ENCODE measurements at regions not wholly inside any gene's neighbourhood (a gene's known extent, or its start where the extent isn't known, plus 50 kb on each side); places are given as distances from the start of the nearest gene placed in this dataset.
A peak's percentile ranks its signal among the peaks of the same experiment; 100 is the strongest.

DNA sequence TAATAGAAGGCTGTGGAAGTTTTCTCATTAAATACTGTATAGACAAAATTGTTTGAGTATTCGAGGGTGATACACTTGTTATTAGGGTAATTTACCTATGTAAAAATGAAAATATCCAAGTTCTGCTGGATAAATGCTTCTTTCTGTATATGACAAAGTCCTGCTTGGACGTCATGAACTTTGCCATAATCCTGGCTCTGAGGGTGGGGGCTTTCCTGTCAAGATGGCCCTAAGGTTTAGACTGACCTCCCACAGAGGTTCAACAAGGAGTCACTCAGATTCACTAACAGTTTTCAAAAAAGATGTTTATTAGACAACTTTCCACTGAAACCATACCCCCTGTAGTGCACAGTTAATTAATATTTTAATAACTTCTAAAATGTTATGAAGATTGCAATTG lies 52.5 kb upstream of the NABP1 start:
- H3K27me3 ChIP-seq (ENCODE audit: insufficient read depth, low read length), result no peaks in the 10 kb centered on the region
- peaks cover 45 to 89% (median 68%) of the 10 kb centered on the region in 4 donors for H3K4me1 Mint-ChIP-seq
- peak overlapping the region; percentile 77 to 97 (median 91) for H3K27ac Mint-ChIP-seq
- H3K9me3 Mint-ChIP-seq, result peaks cover 0 to 1% (median 0%) of the 10 kb centered on the region in 8 donors
- ChIA-PET CTCF (ENCODE audit: partially characterized antibody) (interaction anchor here (1.0 to 4.4 kb wide), 8 partner anchors 8 to 59 kb away, joined by 3 to 23 read pairs (median 4); no protein-coding TSS in a partner anchor), POLR2A (ENCODE audit: partially characterized antibody) (interaction anchor here (0.9 to 17.9 kb wide), 4 partner anchors 9 to 55 kb away, joined by 3 to 602 read pairs (median 10); partner anchors contain the start of gene NABP1)
- H3K4me3 Mint-ChIP-seq, result peak overlapping the region in 6 of 8 donors; percentile 4 to 68 (median 56)
- no peaks in the 10 kb centered on the region for H3K9me3 ChIP-seq (ENCODE audit: control insufficient read depth in 1 of 2, low read length in 2 of 2)
- H3K27ac ChIP-seq (ENCODE audit: low read depth, low read length), result peak overlapping the region; percentile 48
- intact Hi-C loops (cut with micrococcal nuclease), result loop anchor here (1.0 kb wide), 2 partner anchors 8 to 55 kb away; no protein-coding TSS in a partner anchor
- no peaks in the 10 kb centered on the region for H3K36me3 ChIP-seq (ENCODE audit: insufficient read depth, low read length)
- no peaks in the 10 kb centered on the region for H3K27me3 Mint-ChIP-seq
- no peak overlapping the region for H3K4me3 ChIP-seq (ENCODE audit: low read length in 2 of 2)
- H3K4me1 ChIP-seq (ENCODE audit: insufficient read depth, low read length), result peaks cover 71% of the 10 kb centered on the region
- H3K36me3 Mint-ChIP-seq, result peaks cover 0 to 3% of the 10 kb centered on the region in 2 donors
- no peak for DNase-seq

GRCh38 chr2:191626497-191627151 lies 51.3 kb upstream of the NABP1 start:
- Mint-ChIP-seq H3K4me3 (no peak overlapping the region), H3K9me3 (peaks cover 0 to 1% (median 0%) of the 10 kb centered on the region in 8 donors), H3K4me1 (peaks cover 40 to 91% (median 66%) of the 10 kb centered on the region in 4 donors), H3K36me3 (no peaks in the 10 kb centered on the region), H3K27ac (peak overlapping the region in 5 of 7 donors; percentile 14 to 96 (median 86)), H3K27me3 (no peaks in the 10 kb centered on the region)
- Histone ChIP-seq H3K4me1 (ENCODE audit: insufficient read depth, low read length) (peaks cover 68% of the 10 kb centered on the region), H3K27me3 (ENCODE audit: insufficient read depth, low read length) (no peaks in the 10 kb centered on the region), H3K36me3 (ENCODE audit: insufficient read depth, low read length) (no peaks in the 10 kb centered on the region), H3K4me3 (ENCODE audit: low read length in 2 of 2) (no peak overlapping the region), H3K27ac (ENCODE audit: low read depth, low read length) (no peak overlapping the region), H3K9me3 (ENCODE audit: control insufficient read depth in 1 of 2, low read length in 2 of 2) (no peaks in the 10 kb centered on the region)
- CTCF ChIA-PET (ENCODE audit: partially characterized antibody), result interaction anchor here (0.8 to 4.4 kb wide), 7 partner anchors 9 to 472 kb away, joined by 3 to 23 read pairs (median 4); no protein-coding TSS in a partner anchor
- POLR2A ChIA-PET (ENCODE audit: partially characterized antibody), result interaction anchor here (3.0 to 17.9 kb wide), 3 partner anchors 8 to 54 kb away, joined by 14 to 602 read pairs (median 51); partner anchors contain the start of gene NABP1
- no peak for DNase-seq
- intact Hi-C loops (cut with micrococcal nuclease), result no loop called here

GRCh38 chr2:191627518-191627917 lies 50.4 kb upstream of the NABP1 start:
- DNase-seq, result no peak
- no peaks in the 10 kb centered on the region for H3K9me3 ChIP-seq (ENCODE audit: control insufficient read depth in 1 of 2, low read length in 2 of 2)
- no peaks in the 10 kb centered on the region for H3K36me3 Mint-ChIP-seq
- no peaks in the 10 kb centered on the region for H3K27me3 ChIP-seq (ENCODE audit: insufficient read depth, low read length)
- H3K4me3 ChIP-seq (ENCODE audit: low read length in 2 of 2), result no peak overlapping the region
- ChIA-PET POLR2A (ENCODE audit: partially characterized antibody) (interaction anchor here (1.9 to 17.9 kb wide), 3 partner anchors 9 to 53 kb away, joined by 16 to 602 read pairs (median 51); partner anchors contain the start of gene NABP1), CTCF (ENCODE audit: partially characterized antibody) (interaction anchor here (0.9 to 4.4 kb wide), 7 partner anchors 10 to 573 kb away, joined by 3 to 23 read pairs (median 4); partner anchors contain the start of gene NABP1)
- H3K9me3 Mint-ChIP-seq, result peaks cover 0 to 1% (median 0%) of the 10 kb centered on the region in 8 donors
- H3K27ac Mint-ChIP-seq, result peak overlapping the region in 2 of 7 donors; percentile 53 to 78
- intact Hi-C loops (cut with micrococcal nuclease), result no loop called here
- H3K27me3 Mint-ChIP-seq, result no peaks in the 10 kb centered on the region
- peaks cover 67% of the 10 kb centered on the region for H3K4me1 ChIP-seq (ENCODE audit: insufficient read depth, low read length)
- H3K4me1 Mint-ChIP-seq, result peaks cover 39 to 91% (median 63%) of the 10 kb centered on the region in 4 donors
- H3K27ac ChIP-seq (ENCODE audit: low read depth, low read length), result no peak overlapping the region
- peak overlapping the region in 1 of 8 donors; percentile 1 for H3K4me3 Mint-ChIP-seq
- H3K36me3 ChIP-seq (ENCODE audit: insufficient read depth, low read length), result no peaks in the 10 kb centered on the region

Data from CD4-positive, alpha-beta memory T cell (primary cell).